Left hindlimb (tissue), 1 donor: ENCODE measurements at regions not wholly inside any gene's neighbourhood (a gene's known extent, or its start where the extent isn't known, plus 50 kb on each side); places are given as distances from the start of the nearest gene placed in this dataset.
A peak's percentile ranks its signal among the peaks of the same experiment; 100 is the strongest.

Experiments
- DNase-seq: peaks from one replicate; pipeline ENCODE4 v3.0.0-alpha.2; 2018

- no peak for DNase-seq
Observed at GRCh38 chr10:121285406-121286196, 312.6 kb downstream of the FGFR2 start.

- DNase-seq, result no peak
Observed at GRCh38 chr10:121288011-121288410, 310.2 kb downstream of the FGFR2 start.

GRCh38 chr10:121288864-121289661 is 309.2 kb downstream of the FGFR2 start:
- DNase-seq, result no peak

- no peak for DNase-seq
Observed at GRCh38 chr10:121289800-121290199, 308.4 kb downstream of the FGFR2 start.

- no peak for DNase-seq
Observed at GRCh38 chr10:121290674-121291073, 307.6 kb downstream of the FGFR2 start.

- no peak for DNase-seq
Observed at GRCh38 chr10:121291376-121291775, 306.9 kb downstream of the FGFR2 start.

GRCh38 chr10:121291823-121292222 is 306.4 kb downstream of the FGFR2 start:
- peak; percentile 45 for DNase-seq

GRCh38 chr10:121292321-121292720 is 305.9 kb downstream of the FGFR2 start:
- DNase-seq, result no peak

GRCh38 chr10:121293110-121293509 is 305.1 kb downstream of the FGFR2 start:
- no peak for DNase-seq

GRCh38 chr10:121294630-121295029 is 303.6 kb downstream of the FGFR2 start:
- no peak for DNase-seq

- DNase-seq, result no peak
Observed at GRCh38 chr10:121296378-121296777, 301.9 kb downstream of the FGFR2 start.

GRCh38 chr10:121296881-121297585 is 301.2 kb downstream of the FGFR2 start:
- DNase-seq, result no peak

GRCh38 chr10:121300723-121301122 is 297.5 kb downstream of the FGFR2 start:
- no peak for DNase-seq

GRCh38 chr10:121302541-121303180 is 295.6 kb downstream of the FGFR2 start:
- no peak for DNase-seq

- no peak for DNase-seq
Observed at GRCh38 chr10:121303287-121303890, 294.9 kb downstream of the FGFR2 start.

GRCh38 chr10:121305066-121305465 is 293.2 kb downstream of the FGFR2 start:
- no peak for DNase-seq

- no peak for DNase-seq
Observed at GRCh38 chr10:121306159-121306673, 292.0 kb downstream of the FGFR2 start.

- DNase-seq, result no peak
Observed at GRCh38 chr10:121307411-121307980, 290.7 kb downstream of the FGFR2 start.

GRCh38 chr10:121308020-121308419 is 290.2 kb downstream of the FGFR2 start:
- DNase-seq, result no peak

GRCh38 chr10:121309164-121309563 is 289.1 kb downstream of the FGFR2 start:
- DNase-seq, result no peak

GRCh38 chr10:121310151-121310711 is 288.0 kb downstream of the FGFR2 start:
- DNase-seq, result no peak
